ENCODE measurements at regions not wholly inside any gene's neighbourhood (a gene's known extent, or its start where the extent isn't known, plus 50 kb on each side); places are given as distances from the start of the nearest gene placed in this dataset.
"Not testable (repeated sequence)": the region's sequence is repeated elsewhere in the genome, so short reads cannot be mapped to it uniquely, and the experiment has no call there.

DNA sequence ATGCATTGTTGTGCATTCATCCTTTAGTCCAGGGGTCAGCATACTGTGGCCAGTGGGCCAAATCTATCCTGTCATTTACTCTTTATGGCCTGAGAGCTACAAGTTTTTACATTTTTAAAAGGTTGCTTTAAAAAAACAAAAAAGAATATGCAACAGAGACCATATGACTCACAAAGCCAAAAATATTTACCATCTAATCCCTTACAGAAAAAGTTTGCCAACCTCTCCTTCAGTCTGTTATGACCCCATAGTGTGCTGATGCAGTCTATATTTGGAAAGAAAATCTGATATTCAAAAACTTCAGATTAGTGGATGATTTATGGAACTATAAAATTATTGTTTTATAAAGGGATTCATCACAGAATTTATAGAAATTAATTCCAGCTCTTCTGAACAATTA is 237.5 kb upstream of the IL12A start:
- no peaks in the 10 kb centered on the region for H3K4me1 ChIP-seq
- no peak overlapping the region for H3K4me3 ChIP-seq
- H3K27ac ChIP-seq: no peak overlapping the region
- no peak for DNase-seq
- H3K9me3 ChIP-seq: peaks cover 0 to 12% (median 6%) of the 10 kb centered on the region in 8 donors
- H3K27me3 ChIP-seq (replicated peaks in 1 of 7): no peaks in the 10 kb centered on the region
- intact Hi-C loops (cut with DNase I; ENCODE audit: low total_unique reads): no loop called here
- H3K36me3 ChIP-seq: no peaks in the 10 kb centered on the region
- TF ChIP-seq CTCF (IDR thresholded peaks at IDR 0.05 in 8 of 11, conservative IDR thresholded peaks at IDR 0.05 in 3 of 11): no peak
- no peak for TF ChIP-seq POLR2AphosphoS5 (IDR thresholded peaks at IDR 0.05)
- TF ChIP-seq POLR2A (IDR thresholded peaks at IDR 0.05): no peak

DNA sequence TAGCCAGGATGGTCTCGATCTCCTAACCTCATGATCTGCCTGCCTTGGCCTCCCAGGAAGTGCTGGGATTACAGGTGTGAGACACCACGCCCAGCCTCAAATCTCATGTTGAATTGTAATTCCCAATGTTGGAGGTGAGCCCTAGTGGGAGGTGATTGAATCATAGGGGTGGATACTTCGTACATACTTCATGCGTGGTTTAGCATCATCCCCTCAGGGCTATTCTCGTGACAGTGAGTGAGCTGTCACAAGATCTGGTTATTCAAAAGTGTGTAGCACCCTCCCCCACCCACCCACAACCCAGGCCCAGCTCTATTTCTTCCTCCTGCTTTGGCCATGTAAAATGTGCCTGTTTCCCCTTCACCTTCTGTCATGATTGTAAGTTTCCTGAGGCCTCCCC is 236.9 kb upstream of the IL12A start:
- Histone ChIP-seq H3K4me3 (no peak overlapping the region), H3K27ac (no peak overlapping the region), H3K4me1 (no peaks in the 10 kb centered on the region), H3K9me3 (peaks cover 0 to 17% (median 11%) of the 10 kb centered on the region in 8 donors), H3K36me3 (no peaks in the 10 kb centered on the region), H3K27me3 (replicated peaks in 1 of 7) (no peaks in the 10 kb centered on the region)
- intact Hi-C loops (cut with DNase I; ENCODE audit: low total_unique reads): no loop called here
- no peak for TF ChIP-seq POLR2AphosphoS5 (IDR thresholded peaks at IDR 0.05)
- no peak for TF ChIP-seq POLR2A (IDR thresholded peaks at IDR 0.05)
- no peak for TF ChIP-seq CTCF (IDR thresholded peaks at IDR 0.05 in 8 of 11, conservative IDR thresholded peaks at IDR 0.05 in 3 of 11)
- 80 to 91% (median 90%) methylated on average over 5 of the region's 5 CpGs for WGBS, 5 donors
- DNase-seq: no peak

DNA sequence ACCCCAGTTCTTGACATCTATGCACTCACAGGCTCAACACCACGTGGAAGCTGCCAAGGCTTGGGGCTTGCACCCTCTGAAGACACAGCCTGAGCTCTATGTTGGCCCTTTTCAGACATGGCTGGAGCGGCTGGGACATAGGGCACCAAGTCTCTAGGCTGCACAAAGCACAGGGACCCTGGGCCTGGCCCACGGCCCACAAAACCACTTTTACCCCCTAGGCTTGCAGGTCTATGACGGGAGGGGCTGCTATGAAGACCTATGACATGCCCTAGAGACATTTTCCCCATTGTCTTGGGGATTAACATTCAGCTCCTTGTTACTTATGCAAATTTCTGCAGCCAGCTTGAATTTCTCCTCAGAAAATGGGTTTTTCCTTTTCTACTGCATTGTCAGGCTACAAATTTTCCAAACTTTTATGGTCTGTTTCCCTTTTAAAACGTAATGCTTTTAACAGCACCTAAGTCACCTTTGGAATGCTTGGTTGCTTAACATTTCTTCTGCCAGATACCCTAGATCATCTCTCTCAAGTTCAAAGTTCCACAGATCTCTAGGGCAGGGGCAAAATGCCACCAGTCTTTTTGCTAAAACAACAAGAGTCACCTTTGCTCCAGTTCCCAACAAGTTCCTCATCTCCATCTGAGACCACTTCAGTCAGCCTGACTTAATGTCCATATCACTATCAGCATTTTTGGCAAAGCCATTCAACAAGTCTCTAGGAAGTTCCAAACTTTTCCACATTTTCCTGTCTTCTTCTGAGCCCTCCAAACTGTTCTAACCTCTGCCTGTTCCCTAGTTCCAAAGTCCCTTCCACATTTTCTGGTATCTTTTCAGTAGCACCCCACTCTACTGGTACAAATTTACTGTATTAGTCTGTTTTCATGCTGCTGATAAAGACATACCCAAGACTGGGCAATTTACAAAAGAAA is 232.1 kb upstream of the IL12A start:
- H3K4me3 ChIP-seq; H3K27me3 ChIP-seq (replicated peaks in 1 of 7); intact Hi-C loops (cut with DNase I; ENCODE audit: low total_unique reads); H3K36me3 ChIP-seq; DNase-seq; H3K27ac ChIP-seq; H3K4me1 ChIP-seq: not testable (repeated sequence)
- H3K9me3 ChIP-seq: peaks cover 0 to 17% (median 11%) of the 10 kb centered on the region in 8 donors
- WGBS, 5 donors: 74 to 84% (median 82%) methylated on average over 5 of the region's 5 CpGs

GRCh38 chr3:159757341-159758060 is 231.1 kb upstream of the IL12A start:
- no peak for DNase-seq
- 76 to 92% (median 82%) methylated on average over 5 of the region's 5 CpGs for WGBS, 5 donors
- no peak overlapping the region for H3K27ac ChIP-seq
- peaks cover 0 to 18% (median 11%) of the 10 kb centered on the region in 6 donors for H3K4me1 ChIP-seq
- intact Hi-C loops (cut with DNase I; ENCODE audit: low total_unique reads): no loop called here
- H3K27me3 ChIP-seq (replicated peaks in 1 of 7): peaks cover 0 to 17% (median 0%) of the 10 kb centered on the region in 7 donors
- no peaks in the 10 kb centered on the region for H3K36me3 ChIP-seq
- H3K9me3 ChIP-seq: peaks cover 0 to 17% (median 11%) of the 10 kb centered on the region in 8 donors
- TF ChIP-seq POLR2A (IDR thresholded peaks at IDR 0.05): no peak
- no peak overlapping the region for H3K4me3 ChIP-seq

- peaks cover 0 to 42% (median 21%) of the 10 kb centered on the region in 7 donors for H3K27me3 ChIP-seq (replicated peaks in 1 of 7)
- no peak overlapping the region for H3K27ac ChIP-seq
- intact Hi-C loops (cut with DNase I; ENCODE audit: low total_unique reads): no loop called here
- no peak overlapping the region for H3K4me3 ChIP-seq
- no peak for DNase-seq
- no peaks in the 10 kb centered on the region for H3K36me3 ChIP-seq
- peaks cover 0 to 43% (median 33%) of the 10 kb centered on the region in 6 donors for H3K4me1 ChIP-seq
- no peak for TF ChIP-seq POLR2A (IDR thresholded peaks at IDR 0.05)
- no peak for TF ChIP-seq POLR2AphosphoS5 (IDR thresholded peaks at IDR 0.05)
- no peak for TF ChIP-seq CTCF (IDR thresholded peaks at IDR 0.05 in 8 of 11, conservative IDR thresholded peaks at IDR 0.05 in 3 of 11)
- peaks cover 0 to 17% (median 11%) of the 10 kb centered on the region in 8 donors for H3K9me3 ChIP-seq
Measured at GRCh38 chr3:159760046-159760445, 228.6 kb upstream of the IL12A start.

All from spleen (tissue), 11 donors.